K562 (cell line): ENCODE measurements at regions not wholly inside any gene's neighbourhood (a gene's known extent, or its start where the extent isn't known, plus 50 kb on each side); places are given as distances from the start of the nearest gene placed in this dataset.

Source experiments
- HSF4 ChIP-seq: fragments of 250-450 bp; sonication (Bioruptor Pico); IDR thresholded peaks from 2 replicates; pipeline ENCODE4 v2.1.2; 2022; ENCODE audit warnings: mild to moderate bottlenecking, moderate library complexity, borderline replicate concordance
- MAFF ChIP-seq: IDR thresholded peaks from 2 replicates; pipeline ENCODE4 v1.6.1; 2012; ENCODE audit warnings: low read length, improper control_type of control experiment
- MBD1 ChIP-seq: fragments of 250-450 bp; sonication (Bioruptor Pico); IDR thresholded peaks from 2 replicates; pipeline ENCODE4 v1.8.0; 2022; ENCODE audit warnings: inconsistent platforms
- MED1 ChIP-seq: sonication (generic); formaldehyde crosslinking; IDR thresholded peaks from 2 replicates; pipeline ENCODE4 v1.8.1; 2023; ENCODE audit warnings: missing genetic modification reagents, borderline replicate concordance
- TAF15 ChIP-seq: fragments of 200-400 bp; formaldehyde crosslinking; IDR thresholded peaks from 2 replicates; pipeline ENCODE4 v1.6.1; 2017; ENCODE audit warnings: mild to moderate bottlenecking, low read depth, low read length, moderate library complexity
- TCF15 ChIP-seq: fragments of 250-450 bp; sonication (Bioruptor Pico); IDR thresholded peaks from 2 replicates; pipeline ENCODE4 v1.8.0; 2022; ENCODE audit warnings: moderate library complexity, mild to moderate bottlenecking, inconsistent platforms
- XRCC5 ChIP-seq: fragments of 200-400 bp; formaldehyde crosslinking; IDR thresholded peaks from 2 replicates; pipeline ENCODE4 v1.6.1; 2017; ENCODE audit warnings: low read depth, mild to moderate bottlenecking, low read length
- ZBTB2 ChIP-seq: fragments of 450-650 bp; IDR thresholded peaks from 2 replicates; pipeline ENCODE4 v1.6.1; 2016; ENCODE audit warnings: antibody characterized with exemption
- ZBTB43 ChIP-seq: sonication (generic); formaldehyde crosslinking; IDR thresholded peaks from 2 replicates; pipeline ENCODE4 v1.8.0; 2023; ENCODE audit warnings: mild to moderate bottlenecking, missing genetic modification reagents
- ZNF134 ChIP-seq: fragments of 250-450 bp; sonication (Bioruptor Pico); conservative IDR thresholded peaks from 2 replicates; pipeline ENCODE4 v1.4.0; 2020
- ZNF384 ChIP-seq: IDR thresholded peaks from 2 replicates; pipeline ENCODE4 v1.6.1; 2012; ENCODE audit warnings: low read depth, low read length, improper control_type of control experiment
- ZNF398 ChIP-seq: fragments of 250-450 bp; sonication (Bioruptor Pico); IDR thresholded peaks from 2 replicates; pipeline ENCODE4 v1.8.0; 2021; ENCODE audit warnings: moderate library complexity, mild to moderate bottlenecking, inconsistent platforms
- ZNF785 ChIP-seq: fragments of 250-450 bp; sonication (Bioruptor Pico); IDR thresholded peaks from 2 replicates; pipeline ENCODE4 v1.4.0; 2020; ENCODE audit warnings: mild to moderate bottlenecking
- TF ChIP-seq, protein P1 (sequence below), 2 experiments: fragments of 150-350 bp in 1 of 2; IDR thresholded peaks; 2 replicates each; pipeline ENCODE4 v1.6.1; 2012 to 2016; ENCODE audit warnings: low read depth in 2 of 2, low read length in 2 of 2, mild to moderate bottlenecking in 1 of 2, moderate library complexity in 1 of 2
- TF ChIP-seq, protein P2 (sequence below): IDR thresholded peaks from 2 replicates; pipeline ENCODE4 v1.6.1; 2014; ENCODE audit warnings: antibody characterized with exemption

DNA sequence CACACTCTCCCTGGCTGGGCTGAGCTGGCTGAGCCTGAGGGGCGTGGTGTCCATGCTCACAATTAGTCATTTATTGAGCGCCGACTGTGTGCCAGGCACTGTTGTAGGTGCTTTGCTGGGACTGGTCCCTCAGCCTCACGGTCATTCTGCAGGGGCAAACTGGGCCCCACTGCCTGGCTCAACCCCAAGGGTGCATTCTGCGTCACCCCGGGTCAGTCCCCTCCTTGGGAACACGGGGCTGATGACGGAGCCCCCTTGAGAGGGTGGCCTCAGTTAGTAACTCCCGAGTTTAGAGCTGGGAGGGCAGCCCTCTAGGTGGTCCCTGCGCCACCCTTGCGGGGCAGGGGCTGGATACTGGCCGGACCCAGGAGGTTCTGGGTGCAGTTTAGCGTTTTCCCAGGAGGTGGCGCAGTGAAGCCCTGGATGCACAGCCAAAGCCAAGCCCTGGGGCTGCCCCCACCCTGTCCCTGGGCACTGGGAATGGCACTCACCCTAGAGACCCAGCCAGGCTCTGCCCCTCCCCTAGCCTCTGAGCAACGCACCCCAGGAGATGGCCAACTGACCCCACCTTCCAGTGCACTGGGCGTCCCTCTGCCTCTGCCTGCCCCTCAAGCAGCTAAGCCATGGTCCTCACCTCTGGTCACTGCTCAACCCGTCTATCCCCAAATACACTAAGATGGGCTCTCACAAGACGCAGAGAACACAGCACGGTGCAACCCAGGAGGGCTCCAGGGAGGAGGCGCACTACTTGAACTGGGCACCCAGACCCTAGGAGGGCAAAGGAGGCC lies 243.2 kb upstream of the GSE1 start (continued):
- peak; percentile 19; the same call in 1 of the 2 replicates for TF ChIP-seq XRCC5
- TF ChIP-seq MAFF = no peak
- TF ChIP-seq, protein P1, sequence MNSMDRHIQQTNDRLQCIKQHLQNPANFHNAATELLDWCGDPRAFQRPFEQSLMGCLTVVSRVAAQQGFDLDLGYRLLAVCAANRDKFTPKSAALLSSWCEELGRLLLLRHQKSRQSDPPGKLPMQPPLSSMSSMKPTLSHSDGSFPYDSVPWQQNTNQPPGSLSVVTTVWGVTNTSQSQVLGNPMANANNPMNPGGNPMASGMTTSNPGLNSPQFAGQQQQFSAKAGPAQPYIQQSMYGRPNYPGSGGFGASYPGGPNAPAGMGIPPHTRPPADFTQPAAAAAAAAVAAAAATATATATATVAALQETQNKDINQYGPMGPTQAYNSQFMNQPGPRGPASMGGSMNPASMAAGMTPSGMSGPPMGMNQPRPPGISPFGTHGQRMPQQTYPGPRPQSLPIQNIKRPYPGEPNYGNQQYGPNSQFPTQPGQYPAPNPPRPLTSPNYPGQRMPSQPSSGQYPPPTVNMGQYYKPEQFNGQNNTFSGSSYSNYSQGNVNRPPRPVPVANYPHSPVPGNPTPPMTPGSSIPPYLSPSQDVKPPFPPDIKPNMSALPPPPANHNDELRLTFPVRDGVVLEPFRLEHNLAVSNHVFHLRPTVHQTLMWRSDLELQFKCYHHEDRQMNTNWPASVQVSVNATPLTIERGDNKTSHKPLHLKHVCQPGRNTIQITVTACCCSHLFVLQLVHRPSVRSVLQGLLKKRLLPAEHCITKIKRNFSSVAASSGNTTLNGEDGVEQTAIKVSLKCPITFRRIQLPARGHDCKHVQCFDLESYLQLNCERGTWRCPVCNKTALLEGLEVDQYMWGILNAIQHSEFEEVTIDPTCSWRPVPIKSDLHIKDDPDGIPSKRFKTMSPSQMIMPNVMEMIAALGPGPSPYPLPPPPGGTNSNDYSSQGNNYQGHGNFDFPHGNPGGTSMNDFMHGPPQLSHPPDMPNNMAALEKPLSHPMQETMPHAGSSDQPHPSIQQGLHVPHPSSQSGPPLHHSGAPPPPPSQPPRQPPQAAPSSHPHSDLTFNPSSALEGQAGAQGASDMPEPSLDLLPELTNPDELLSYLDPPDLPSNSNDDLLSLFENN (IDR thresholded peaks at IDR 0.05; ENCODE audit: low read depth in 2 of 2, low read length in 2 of 2) = no peak
- no peak for TF ChIP-seq MBD1 (CRISPR knock-in tag)
- TF ChIP-seq ZBTB2 = 0 out of 2 replicates have a peak, but pooled peaks have one; percentile 17
- TF ChIP-seq TCF15 (CRISPR knock-in tag) = 0 out of 2 replicates have a peak, but pooled peaks have one; percentile 16
- TF ChIP-seq ZNF398 = no peak
- TF ChIP-seq TAF15 = no peak
- no peak for TF ChIP-seq ZNF785 (CRISPR knock-in tag)
- no peak for TF ChIP-seq ZNF134 (CRISPR knock-in tag)
- no peak for TF ChIP-seq MED1 (CRISPR knock-in tag)
- no peak for TF ChIP-seq ZBTB43
- TF ChIP-seq, protein P2, sequence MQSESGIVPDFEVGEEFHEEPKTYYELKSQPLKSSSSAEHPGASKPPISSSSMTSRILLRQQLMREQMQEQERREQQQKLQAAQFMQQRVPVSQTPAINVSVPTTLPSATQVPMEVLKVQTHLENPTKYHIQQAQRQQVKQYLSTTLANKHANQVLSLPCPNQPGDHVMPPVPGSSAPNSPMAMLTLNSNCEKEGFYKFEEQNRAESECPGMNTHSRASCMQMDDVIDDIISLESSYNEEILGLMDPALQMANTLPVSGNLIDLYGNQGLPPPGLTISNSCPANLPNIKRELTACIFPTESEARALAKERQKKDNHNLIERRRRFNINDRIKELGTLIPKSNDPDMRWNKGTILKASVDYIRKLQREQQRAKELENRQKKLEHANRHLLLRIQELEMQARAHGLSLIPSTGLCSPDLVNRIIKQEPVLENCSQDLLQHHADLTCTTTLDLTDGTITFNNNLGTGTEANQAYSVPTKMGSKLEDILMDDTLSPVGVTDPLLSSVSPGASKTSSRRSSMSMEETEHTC = no peak
- no peak for TF ChIP-seq HSF4 (CRISPR knock-in tag)
- no peak for TF ChIP-seq ZNF384
